ENCODE measurements at regions not wholly inside any gene's neighbourhood (a gene's known extent, or its start where the extent isn't known, plus 50 kb on each side); places are given as distances from the start of the nearest gene placed in this dataset.

- TF ChIP-seq POLR2A (IDR thresholded peaks at IDR 0.05; ENCODE audit: low read depth) (no peak), POLR2AphosphoS5 (IDR thresholded peaks at IDR 0.05) (no peak), EP300 (IDR thresholded peaks at IDR 0.05) (no peak)
- TF ChIP-seq, protein P1, sequence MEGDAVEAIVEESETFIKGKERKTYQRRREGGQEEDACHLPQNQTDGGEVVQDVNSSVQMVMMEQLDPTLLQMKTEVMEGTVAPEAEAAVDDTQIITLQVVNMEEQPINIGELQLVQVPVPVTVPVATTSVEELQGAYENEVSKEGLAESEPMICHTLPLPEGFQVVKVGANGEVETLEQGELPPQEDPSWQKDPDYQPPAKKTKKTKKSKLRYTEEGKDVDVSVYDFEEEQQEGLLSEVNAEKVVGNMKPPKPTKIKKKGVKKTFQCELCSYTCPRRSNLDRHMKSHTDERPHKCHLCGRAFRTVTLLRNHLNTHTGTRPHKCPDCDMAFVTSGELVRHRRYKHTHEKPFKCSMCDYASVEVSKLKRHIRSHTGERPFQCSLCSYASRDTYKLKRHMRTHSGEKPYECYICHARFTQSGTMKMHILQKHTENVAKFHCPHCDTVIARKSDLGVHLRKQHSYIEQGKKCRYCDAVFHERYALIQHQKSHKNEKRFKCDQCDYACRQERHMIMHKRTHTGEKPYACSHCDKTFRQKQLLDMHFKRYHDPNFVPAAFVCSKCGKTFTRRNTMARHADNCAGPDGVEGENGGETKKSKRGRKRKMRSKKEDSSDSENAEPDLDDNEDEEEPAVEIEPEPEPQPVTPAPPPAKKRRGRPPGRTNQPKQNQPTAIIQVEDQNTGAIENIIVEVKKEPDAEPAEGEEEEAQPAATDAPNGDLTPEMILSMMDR (IDR thresholded peaks at IDR 0.05): no peak
Observed at GRCh38 chr20:52895701-52896100, 76.5 kb upstream of the TSHZ2 start.

Data from esophagus muscularis mucosa (tissue), 4 donors.